ENCODE measurements at regions not wholly inside any gene's neighbourhood (a gene's known extent, or its start where the extent isn't known, plus 50 kb on each side); places are given as distances from the start of the nearest gene placed in this dataset.

GRCh38 chr12:130017591-130018449, 114.0 kb upstream of the TMEM132D start:
- no peak for DNase-seq (ENCODE audit: low read depth)

GRCh38 chr12:130018614-130019013, 114.8 kb upstream of the TMEM132D start:
- no peak for DNase-seq (ENCODE audit: low read depth)

GRCh38 chr12:130026608-130027176, 122.9 kb upstream of the TMEM132D start:
- no peak for DNase-seq (ENCODE audit: low read depth)

- no peak for DNase-seq (ENCODE audit: low read depth)
Measured at GRCh38 chr12:130027798-130028197, 124.0 kb upstream of the TMEM132D start.

DNA sequence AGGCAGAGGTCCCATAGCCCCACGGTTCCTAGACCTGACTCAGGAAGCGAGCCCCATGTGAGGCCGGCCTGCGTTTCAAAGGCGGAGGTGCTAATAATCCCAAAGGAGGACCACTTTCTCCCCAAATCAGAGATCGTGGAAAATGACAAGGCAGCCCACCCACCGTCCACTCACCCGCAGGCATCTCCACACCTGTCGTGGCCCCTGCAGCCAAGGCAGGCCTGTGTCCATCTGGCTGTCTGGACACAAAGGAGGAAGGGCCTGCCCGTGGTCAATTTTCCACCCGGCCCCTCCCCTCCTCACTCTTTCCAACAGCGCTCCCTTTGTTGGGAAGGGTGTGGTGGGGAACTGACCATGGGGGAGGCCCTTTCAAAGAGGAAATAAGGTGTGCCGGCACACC, 125.3 kb upstream of the TMEM132D start:
- DNase-seq (ENCODE audit: low read depth), result no peak

DNA sequence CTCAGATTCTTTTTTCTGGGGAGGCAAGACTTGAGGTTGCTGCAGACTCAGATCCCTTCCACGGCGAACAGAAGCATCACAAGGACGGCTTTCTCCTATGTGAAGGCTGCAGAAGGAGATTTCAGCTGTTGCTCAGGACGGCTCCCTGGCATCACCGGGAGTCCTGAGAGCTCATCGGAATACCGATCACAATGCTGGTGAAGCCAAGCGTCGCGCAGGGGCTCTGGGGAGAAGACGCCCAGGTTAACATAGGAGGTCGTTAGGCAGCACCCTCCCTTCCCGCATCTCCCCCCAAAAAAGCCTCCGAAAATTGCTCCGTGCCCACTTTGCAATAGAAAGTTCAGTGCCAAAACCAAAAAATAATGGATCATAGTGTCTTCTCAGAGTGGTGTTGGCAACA, 127.2 kb upstream of the TMEM132D start:
- DNase-seq (ENCODE audit: low read depth), result no peak

GRCh38 chr12:130031571-130032189, 127.9 kb upstream of the TMEM132D start:
- no peak for DNase-seq (ENCODE audit: low read depth)

- DNase-seq (ENCODE audit: low read depth), result no peak
Measured at GRCh38 chr12:130041983-130042812, 120.1 kb upstream of the FZD10 start.

DNA sequence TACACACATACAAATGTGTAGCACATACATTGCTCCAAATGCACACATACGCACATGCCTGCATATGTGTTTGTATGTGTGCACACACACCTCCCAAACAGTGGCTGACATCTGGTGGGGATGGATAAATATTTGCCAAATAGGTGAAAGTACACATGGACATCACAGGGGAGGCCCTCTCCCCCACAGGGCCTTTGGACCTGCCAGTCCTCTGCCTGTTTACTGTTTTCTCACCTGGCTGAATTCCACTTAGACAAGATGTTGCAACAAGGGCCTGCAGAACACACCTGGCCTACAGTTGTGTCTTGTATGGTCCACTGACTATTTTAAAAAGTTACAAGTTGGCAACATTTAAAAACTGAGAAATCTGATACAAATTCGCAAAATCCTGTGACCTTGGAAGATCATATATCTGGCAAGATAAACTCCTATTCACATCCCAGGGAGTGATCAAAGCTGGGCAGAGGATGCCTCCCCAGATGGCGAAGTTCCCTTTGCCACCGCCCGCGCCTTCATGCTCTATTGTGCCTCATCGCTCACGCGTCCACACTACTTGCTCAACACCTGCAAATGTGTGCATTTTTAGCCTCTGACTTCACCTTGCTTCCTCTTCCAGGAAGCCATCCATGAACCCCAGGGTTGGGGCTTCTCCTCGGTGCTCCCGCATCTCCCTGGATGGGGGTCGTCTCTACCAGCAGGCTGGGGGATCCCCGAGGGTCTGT, 118.4 kb upstream of the FZD10 start:
- no peak for DNase-seq (ENCODE audit: low read depth)

DNA sequence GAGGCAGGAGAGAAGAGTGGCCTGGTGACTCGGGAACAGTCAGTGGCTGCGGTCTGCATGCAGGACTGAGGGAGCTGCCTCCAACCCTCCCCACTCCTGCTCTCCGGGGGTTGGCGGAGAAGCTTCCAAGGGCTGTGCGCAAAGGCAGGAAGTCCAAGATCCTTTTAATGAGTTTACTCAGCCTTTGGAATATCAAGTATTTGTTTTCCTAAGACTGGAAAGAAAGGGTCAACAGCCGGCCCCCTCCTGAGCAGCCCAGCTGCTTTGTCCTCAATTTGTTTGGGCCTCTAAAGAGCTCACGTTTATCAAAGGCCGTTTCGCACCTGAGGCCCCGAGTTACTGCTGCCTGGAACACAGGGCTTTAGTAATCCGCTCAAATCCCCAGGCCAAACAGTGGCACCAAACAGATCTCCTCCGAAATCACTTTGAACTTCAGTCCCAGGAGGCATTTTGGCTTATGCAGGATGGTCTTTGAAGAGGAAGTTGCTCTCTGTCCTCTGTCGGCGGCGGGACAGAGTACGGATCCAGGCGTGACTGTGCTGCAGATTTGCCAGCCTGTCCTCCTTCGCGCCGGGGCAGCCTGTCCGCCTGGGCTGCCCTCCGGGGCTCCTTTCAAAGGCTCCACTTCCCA, 117.2 kb upstream of the FZD10 start:
- no peak for DNase-seq (ENCODE audit: low read depth)

DNA sequence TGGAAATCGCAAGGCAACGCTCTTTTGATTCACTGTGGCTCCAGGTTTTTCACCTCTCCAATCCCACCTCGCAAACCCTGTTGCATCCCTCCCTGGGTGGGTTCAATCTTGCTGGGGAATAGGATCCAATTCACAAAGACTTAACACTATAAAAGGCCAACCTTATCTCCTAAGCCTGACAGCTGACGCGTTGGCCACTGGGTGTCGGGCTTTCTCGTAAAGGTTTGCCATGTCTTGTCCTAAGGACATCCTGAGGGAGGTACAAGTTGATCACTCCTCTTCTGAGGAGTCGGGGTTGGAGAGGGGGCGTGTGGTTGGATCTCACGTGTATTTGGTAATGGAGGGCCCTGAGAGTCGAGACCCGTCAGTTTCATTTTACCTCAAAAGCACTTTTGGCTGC, 112.6 kb upstream of the FZD10 start:
- no peak for DNase-seq (ENCODE audit: low read depth)

DNA sequence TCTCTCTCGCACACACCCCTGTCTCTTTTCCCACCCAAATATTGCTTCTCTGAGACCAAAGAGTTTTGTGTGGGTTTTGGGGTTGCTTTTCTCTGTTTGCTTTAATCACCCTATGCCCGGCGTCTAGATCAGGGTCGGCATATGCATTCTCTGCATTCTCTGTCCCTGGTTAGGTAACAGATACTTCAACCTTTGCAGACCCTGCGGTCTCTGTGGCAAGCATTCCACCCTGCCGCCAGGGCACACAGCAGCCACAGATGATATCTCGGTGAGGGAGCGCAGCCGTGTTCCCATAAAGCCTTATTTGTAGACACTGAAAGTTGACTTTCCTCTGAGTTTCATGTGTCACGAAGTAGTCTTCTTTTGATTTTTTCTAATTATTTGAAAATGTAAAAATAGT, 110.4 kb upstream of the FZD10 start:
- DNase-seq (ENCODE audit: low read depth), result no peak

GRCh38 chr12:130053651-130054069, 108.6 kb upstream of the FZD10 start:
- no peak for DNase-seq (ENCODE audit: low read depth)

GRCh38 chr12:130054803-130055202, 107.5 kb upstream of the FZD10 start:
- peak; percentile 0 for DNase-seq (ENCODE audit: low read depth)

DNA sequence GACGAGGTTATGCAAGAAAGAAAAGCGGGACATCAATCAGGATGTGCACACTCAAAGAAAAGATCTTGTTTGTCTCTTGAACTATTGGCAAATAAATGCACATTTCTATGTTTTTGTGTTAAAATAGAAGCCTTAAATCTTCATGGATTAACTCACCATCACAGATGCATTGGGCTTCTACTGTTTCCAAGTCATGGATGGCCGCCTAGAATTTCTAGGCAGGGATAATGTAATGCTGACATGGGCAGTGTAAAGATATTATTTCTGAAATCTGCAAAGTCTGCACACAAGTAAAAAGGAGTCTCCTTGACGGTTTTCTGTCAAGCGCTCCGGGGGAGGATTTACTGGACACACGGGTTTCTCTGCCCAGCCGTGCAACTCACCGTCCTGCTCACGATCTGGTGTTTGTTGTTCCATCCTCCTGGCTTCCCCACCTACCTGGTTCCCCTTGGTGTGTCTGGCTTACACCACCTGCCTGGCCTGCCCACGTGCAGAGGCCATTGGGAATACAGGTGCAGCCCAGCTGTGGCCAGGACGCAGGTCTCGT, 103.3 kb upstream of the FZD10 start:
- DNase-seq (ENCODE audit: low read depth), result no peak

GRCh38 chr12:130063866-130064265, 98.4 kb upstream of the FZD10 start:
- DNase-seq (ENCODE audit: low read depth), result no peak

GRCh38 chr12:130064999-130065398, 97.3 kb upstream of the FZD10 start:
- no peak for DNase-seq (ENCODE audit: low read depth)

DNA sequence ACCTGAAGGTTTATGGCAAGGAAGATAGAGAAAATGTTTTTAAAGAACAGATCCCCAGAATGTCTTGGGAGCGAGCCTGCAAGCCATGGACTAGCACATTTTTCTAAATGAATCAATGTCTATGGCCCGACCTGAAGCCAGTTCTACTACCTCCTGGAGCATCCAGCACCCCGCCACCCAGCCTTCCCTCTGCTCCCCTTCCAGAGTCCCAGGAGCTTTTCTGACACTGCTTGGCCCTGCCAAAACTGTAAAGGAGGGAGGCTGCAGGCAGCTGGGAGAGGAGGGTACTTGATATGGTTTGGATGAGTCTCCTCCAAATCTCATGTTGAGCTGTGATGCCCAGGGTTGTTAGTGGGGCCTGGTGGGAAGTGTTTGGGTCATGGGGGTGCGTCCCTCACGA, 95.5 kb upstream of the FZD10 start:
- DNase-seq (ENCODE audit: low read depth), result no peak

DNA sequence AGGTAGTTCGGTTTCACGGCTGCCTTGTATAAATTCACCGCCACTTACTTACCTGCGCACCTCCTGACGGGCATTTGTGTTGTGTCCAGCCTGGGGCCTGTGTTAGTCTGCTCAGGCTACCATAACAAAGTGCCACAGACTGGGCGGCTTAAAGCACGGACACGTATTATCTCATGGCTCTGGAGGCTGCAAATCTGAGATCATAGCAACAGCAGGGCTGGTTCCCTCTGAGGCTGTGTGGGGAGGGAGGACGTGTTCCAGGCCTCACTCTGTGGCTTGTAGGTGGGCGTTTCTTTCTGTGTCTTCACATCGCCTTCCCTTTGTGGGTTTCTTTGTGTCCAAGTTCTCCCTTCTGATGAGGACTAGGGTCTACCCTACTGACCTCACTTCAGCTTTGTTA, 93.5 kb upstream of the FZD10 start:
- DNase-seq (ENCODE audit: low read depth), result no peak

DNA sequence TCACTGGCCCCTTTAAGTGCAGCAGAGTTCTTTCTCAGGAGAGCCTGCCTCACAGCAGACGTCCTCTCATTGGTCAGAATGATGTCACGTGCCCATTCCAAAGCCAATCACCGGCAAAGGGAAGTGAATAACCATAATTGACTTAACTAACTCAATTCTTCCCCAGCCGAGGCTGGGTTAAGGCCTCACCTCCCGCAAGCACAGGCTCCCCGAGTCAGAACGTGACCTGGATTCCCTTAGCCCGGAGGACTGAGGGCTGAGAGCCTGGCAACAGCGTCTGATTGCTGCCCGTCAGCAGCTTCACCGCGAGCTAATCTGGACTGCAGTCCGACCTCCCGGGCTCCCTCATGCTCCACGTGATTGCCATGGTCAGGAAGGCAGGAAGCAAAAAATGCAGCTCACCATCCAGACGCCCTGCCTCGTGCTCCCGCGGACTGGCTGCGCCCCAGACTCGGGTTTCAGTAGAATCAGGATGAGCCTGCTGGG, 92.1 kb upstream of the FZD10 start:
- DNase-seq (ENCODE audit: low read depth), result no peak

- DNase-seq (ENCODE audit: low read depth), result no peak
Measured at GRCh38 chr12:130073721-130074120, 88.5 kb upstream of the FZD10 start.

Measured in amniotic epithelial cell (primary cell).